Mesenchymal stem cell (in vitro differentiated cells and primary cell): ENCODE measurements at regions not wholly inside any gene's neighbourhood (a gene's known extent, or its start where the extent isn't known, plus 50 kb on each side); places are given as distances from the start of the nearest gene placed in this dataset.

Experiments used
- DNase-seq: peaks from one replicate; pipeline ENCODE4 v3.0.0-alpha.2; 2013
- H2AFZ ChIP-seq: one replicate; pipeline ENCODE4 v1.6.1; 2013; ENCODE audit warnings: low read depth, mild to moderate bottlenecking, control low read depth, inconsistent platforms, low read length, moderate library complexity
- H2AK5ac ChIP-seq: 2 replicates; pipeline ENCODE4 v1.6.1; 2013; ENCODE audit warnings: low read length, moderate library complexity, mild to moderate bottlenecking, inconsistent platforms; ENCODE audit not compliant: severe bottlenecking
- H2BK120ac ChIP-seq: one replicate; pipeline ENCODE4 v1.6.1; 2013; ENCODE audit warnings: low read depth, mild to moderate bottlenecking, inconsistent platforms, low read length, moderate library complexity
- H2BK12ac ChIP-seq, 2 experiments: one replicate each; pipeline ENCODE4 v1.6.1; 2013; ENCODE audit warnings: inconsistent platforms in 2 of 2, low read length in 2 of 2, mild to moderate bottlenecking in 2 of 2, moderate library complexity in 2 of 2, control low read depth in 1 of 2
- H2BK15ac ChIP-seq: one replicate; pipeline ENCODE4 v1.6.1; 2013; ENCODE audit warnings: mild to moderate bottlenecking, low read depth, inconsistent platforms; ENCODE audit not compliant: poor library complexity, severe bottlenecking
- H2BK5ac ChIP-seq: 2 replicates; pipeline ENCODE4 v1.6.1; 2013; ENCODE audit warnings: low read depth, mild to moderate bottlenecking, low read length, control low read depth, inconsistent platforms; ENCODE audit not compliant: poor library complexity, severe bottlenecking
- H3K14ac ChIP-seq, 2 experiments: one replicate each; pipeline ENCODE4 v1.6.1; 2013; ENCODE audit warnings: inconsistent platforms in 2 of 2, low read length in 2 of 2, control low read depth in 1 of 2, mild to moderate bottlenecking in 1 of 2, moderate library complexity in 1 of 2
- H3K18ac ChIP-seq, 2 experiments: one replicate each; pipeline ENCODE4 v1.6.1; 2013; ENCODE audit warnings: inconsistent platforms in 2 of 2, low read length in 2 of 2, control low read depth in 1 of 2, low read depth in 1 of 2, mild to moderate bottlenecking in 1 of 2
- H3K23ac ChIP-seq, 2 experiments: one replicate each; pipeline ENCODE4 v1.6.1; 2013; ENCODE audit warnings: inconsistent platforms in 2 of 2, low read length in 2 of 2, mild to moderate bottlenecking in 2 of 2, moderate library complexity in 2 of 2, control low read depth in 1 of 2
- H3K27ac ChIP-seq: 2 replicates; pipeline ENCODE4 v1.5.1; 2013; ENCODE audit warnings: mild to moderate bottlenecking, moderate library complexity, low read length, control low read depth, inconsistent platforms; ENCODE audit not compliant: poor library complexity, severe bottlenecking
- H3K27me3 ChIP-seq, 2 experiments: 2 replicates each; pipeline versions ENCODE4 v1.6.1 to v1.7.0; 2013; ENCODE audit warnings: low read length in 2 of 2, mild to moderate bottlenecking in 2 of 2, moderate library complexity in 2 of 2, control low read depth in 1 of 2, inconsistent platforms in 1 of 2; ENCODE audit not compliant: control insufficient read depth in 1 of 2, insufficient read depth in 1 of 2
- H3K36me3 ChIP-seq, 2 experiments: 2 replicates each; pipeline versions ENCODE4 v1.6.1 to v1.7.0; 2013; ENCODE audit warnings: low read length in 2 of 2, control low read depth in 1 of 2, inconsistent platforms in 1 of 2, low read depth in 1 of 2, mild to moderate bottlenecking in 1 of 2; ENCODE audit not compliant: insufficient read depth in 2 of 2, control insufficient read depth in 1 of 2
- H3K4ac ChIP-seq, 2 experiments: one replicate each; pipeline ENCODE4 v1.6.1; 2013; ENCODE audit warnings: inconsistent platforms in 2 of 2, low read length in 2 of 2, mild to moderate bottlenecking in 2 of 2, moderate library complexity in 2 of 2, control low read depth in 1 of 2, low read depth in 1 of 2
- H3K4me1 ChIP-seq: 2 replicates; pipeline ENCODE4 v1.6.1; 2013; ENCODE audit warnings: low read depth, low read length, control low read depth; ENCODE audit not compliant: control insufficient read depth, insufficient read depth
- H3K4me2 ChIP-seq: 2 replicates; pipeline ENCODE4 v1.6.1; 2013; ENCODE audit warnings: low read length, mild to moderate bottlenecking, inconsistent platforms; ENCODE audit not compliant: poor library complexity, severe bottlenecking
- H3K4me3 ChIP-seq, 2 experiments: 2 replicates each; pipeline versions ENCODE4 v1.5.1 to v1.7.0; 2013; ENCODE audit warnings: low read length in 2 of 2, mild to moderate bottlenecking in 2 of 2, control low read depth in 1 of 2, low read depth in 1 of 2; ENCODE audit not compliant: insufficient read depth in 1 of 2
- H3K79me1 ChIP-seq: replicated peaks from 2 replicates; pipeline ENCODE4 v1.6.1; 2013; ENCODE audit warnings: mild to moderate bottlenecking, control low read depth, low read length, inconsistent platforms; ENCODE audit not compliant: poor library complexity, severe bottlenecking
- H3K9ac ChIP-seq: 2 replicates; pipeline ENCODE4 v1.7.0; 2013; ENCODE audit warnings: mild to moderate bottlenecking, low read length, moderate library complexity
- H3K9me3 ChIP-seq: 2 replicates; pipeline ENCODE4 v1.7.0; 2013; ENCODE audit warnings: mild to moderate bottlenecking, low read length; ENCODE audit not compliant: control insufficient read depth
- H4K8ac ChIP-seq: one replicate; pipeline ENCODE4 v1.6.1; 2013; ENCODE audit warnings: inconsistent platforms, mild to moderate bottlenecking, low read length, moderate library complexity
- H4K91ac ChIP-seq: one replicate; pipeline ENCODE4 v1.6.1; 2013; ENCODE audit warnings: mild to moderate bottlenecking, low read length, inconsistent platforms
- WGBS: methylation state at CpG from one replicate; pipeline ENCODE4 v1.1.7; 2013; ENCODE audit warnings: mixed read lengths; 5-methylcytosine and 5-hydroxymethylcytosine counted together

GRCh38 chr11:37643968-37644367 is 1045.9 kb upstream of the RAG2 start:
- no peak overlapping the region for H3K4me3 ChIP-seq
- no peak overlapping the region for H2BK5ac ChIP-seq
- H3K4me2 ChIP-seq = no peak overlapping the region
- H2AFZ ChIP-seq = no peak overlapping the region
- no peaks in the 10 kb centered on the region for H3K9me3 ChIP-seq
- H3K4ac ChIP-seq = no peak overlapping the region
- H3K9ac ChIP-seq = no peak overlapping the region
- no peak overlapping the region for H4K91ac ChIP-seq
- no peak overlapping the region for H3K18ac ChIP-seq
- H3K27ac ChIP-seq = no peak overlapping the region
- H2BK12ac ChIP-seq = no peak overlapping the region
- H3K27me3 ChIP-seq = no peaks in the 10 kb centered on the region
- no peaks in the 10 kb centered on the region for H3K79me1 ChIP-seq
- H3K36me3 ChIP-seq = no peaks in the 10 kb centered on the region
- DNase-seq = no peak
- no peak overlapping the region for H4K8ac ChIP-seq
- H2AK5ac ChIP-seq = no peak overlapping the region
- no peak overlapping the region for H2BK120ac ChIP-seq
- WGBS = 87% methylated on average over 2 of the region's 2 CpGs
- H2BK15ac ChIP-seq = no peak overlapping the region
- no peaks in the 10 kb centered on the region for H3K4me1 ChIP-seq
- no peak overlapping the region for H3K23ac ChIP-seq
- no peak overlapping the region for H3K14ac ChIP-seq

- H2BK120ac ChIP-seq = no peak overlapping the region
- H3K9ac ChIP-seq = no peak overlapping the region
- H3K14ac ChIP-seq = no peak overlapping the region
- H3K4me2 ChIP-seq = no peak overlapping the region
- no peak overlapping the region for H3K4ac ChIP-seq
- WGBS = no CpG with 5 or more reads among the region's 2 CpGs
- H2AFZ ChIP-seq = no peak overlapping the region
- no peaks in the 10 kb centered on the region for H3K79me1 ChIP-seq
- H4K8ac ChIP-seq = no peak overlapping the region
- H3K27ac ChIP-seq = no peak overlapping the region
- H3K27me3 ChIP-seq = no peaks in the 10 kb centered on the region
- H3K36me3 ChIP-seq = no peaks in the 10 kb centered on the region
- H2BK12ac ChIP-seq = no peak overlapping the region
- H4K91ac ChIP-seq = no peak overlapping the region
- no peak overlapping the region for H2BK15ac ChIP-seq
- no peak overlapping the region for H3K23ac ChIP-seq
- H2AK5ac ChIP-seq = no peak overlapping the region
- H3K18ac ChIP-seq = no peak overlapping the region
- no peaks in the 10 kb centered on the region for H3K9me3 ChIP-seq
- H2BK5ac ChIP-seq = no peak overlapping the region
- H3K4me1 ChIP-seq = no peaks in the 10 kb centered on the region
- no peak for DNase-seq
- H3K4me3 ChIP-seq = no peak overlapping the region
Observed at GRCh38 chr11:37642296-37642695, 1044.3 kb upstream of the RAG2 start.

GRCh38 chr11:37632748-37633147 is 1034.7 kb upstream of the RAG2 start:
- Histone ChIP-seq H2BK5ac (no peak overlapping the region), H4K8ac (no peak overlapping the region), H3K14ac (no peak overlapping the region), H2BK12ac (no peak overlapping the region), H3K18ac (no peak overlapping the region), H3K79me1 (no peaks in the 10 kb centered on the region), H4K91ac (no peak overlapping the region), H3K4me2 (no peak overlapping the region), H3K9ac (no peak overlapping the region), H3K27me3 (no peaks in the 10 kb centered on the region), H3K23ac (no peak overlapping the region), H3K4me3 (no peak overlapping the region), H2AK5ac (no peak overlapping the region), H3K9me3 (no peaks in the 10 kb centered on the region), H2AFZ (no peak overlapping the region), H3K36me3 (no peaks in the 10 kb centered on the region), H3K4ac (no peak overlapping the region), H2BK120ac (no peak overlapping the region), H2BK15ac (no peak overlapping the region), H3K4me1 (no peaks in the 10 kb centered on the region), H3K27ac (no peak overlapping the region)
- DNase-seq = no peak

- Histone ChIP-seq H3K36me3 (no peaks in the 10 kb centered on the region), H2BK5ac (no peak overlapping the region), H2BK15ac (no peak overlapping the region), H3K14ac (no peak overlapping the region), H3K9me3 (no peaks in the 10 kb centered on the region), H3K27ac (no peak overlapping the region), H3K4me3 (no peak overlapping the region), H3K4me1 (no peaks in the 10 kb centered on the region), H2AK5ac (no peak overlapping the region), H2BK12ac (no peak overlapping the region), H3K27me3 (no peaks in the 10 kb centered on the region), H4K91ac (no peak overlapping the region), H3K4ac (no peak overlapping the region), H3K23ac (no peak overlapping the region), H3K18ac (no peak overlapping the region), H4K8ac (no peak overlapping the region), H3K9ac (no peak overlapping the region), H3K4me2 (no peak overlapping the region), H2BK120ac (no peak overlapping the region), H2AFZ (no peak overlapping the region), H3K79me1 (no peaks in the 10 kb centered on the region)
- no peak for DNase-seq
- no CpG with 5 or more reads among the region's 1 CpG for WGBS
Observed at GRCh38 chr11:37630866-37631265, 1032.8 kb upstream of the RAG2 start.
